ENCODE measurements at regions not wholly inside any gene's neighbourhood (a gene's known extent, or its start where the extent isn't known, plus 50 kb on each side); places are given as distances from the start of the nearest gene placed in this dataset.

DNA sequence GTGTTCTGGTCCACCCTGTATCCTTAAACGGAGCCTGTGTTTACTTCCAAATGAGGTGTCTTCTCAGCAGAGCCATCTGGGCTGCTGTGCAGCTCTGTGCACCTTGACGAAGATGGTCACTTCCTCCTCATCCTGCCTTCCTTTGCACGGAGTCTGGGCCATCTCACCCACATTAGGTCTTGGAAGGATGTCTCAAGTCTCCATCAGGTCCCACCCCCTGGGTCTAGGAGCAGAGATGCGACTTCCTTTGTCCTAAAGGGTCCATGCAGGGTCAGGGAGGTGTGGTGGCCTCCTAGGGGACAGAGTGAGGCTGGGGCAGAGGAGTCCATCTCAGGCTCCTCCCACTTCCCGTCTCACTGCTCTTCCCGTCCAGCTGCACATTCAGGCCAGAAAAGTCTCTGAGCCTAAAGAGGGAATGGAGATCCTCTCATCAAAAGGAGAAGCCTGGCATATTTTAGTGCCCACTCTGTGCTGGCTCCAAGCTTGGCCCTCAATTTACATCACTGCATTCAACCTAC is 209.2 kb downstream of the MATN1 start:
- TF ChIP-seq, protein P1, sequence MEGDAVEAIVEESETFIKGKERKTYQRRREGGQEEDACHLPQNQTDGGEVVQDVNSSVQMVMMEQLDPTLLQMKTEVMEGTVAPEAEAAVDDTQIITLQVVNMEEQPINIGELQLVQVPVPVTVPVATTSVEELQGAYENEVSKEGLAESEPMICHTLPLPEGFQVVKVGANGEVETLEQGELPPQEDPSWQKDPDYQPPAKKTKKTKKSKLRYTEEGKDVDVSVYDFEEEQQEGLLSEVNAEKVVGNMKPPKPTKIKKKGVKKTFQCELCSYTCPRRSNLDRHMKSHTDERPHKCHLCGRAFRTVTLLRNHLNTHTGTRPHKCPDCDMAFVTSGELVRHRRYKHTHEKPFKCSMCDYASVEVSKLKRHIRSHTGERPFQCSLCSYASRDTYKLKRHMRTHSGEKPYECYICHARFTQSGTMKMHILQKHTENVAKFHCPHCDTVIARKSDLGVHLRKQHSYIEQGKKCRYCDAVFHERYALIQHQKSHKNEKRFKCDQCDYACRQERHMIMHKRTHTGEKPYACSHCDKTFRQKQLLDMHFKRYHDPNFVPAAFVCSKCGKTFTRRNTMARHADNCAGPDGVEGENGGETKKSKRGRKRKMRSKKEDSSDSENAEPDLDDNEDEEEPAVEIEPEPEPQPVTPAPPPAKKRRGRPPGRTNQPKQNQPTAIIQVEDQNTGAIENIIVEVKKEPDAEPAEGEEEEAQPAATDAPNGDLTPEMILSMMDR (conservative IDR thresholded peaks at IDR 0.05; ENCODE audit: low read depth, low read length): no peak

DNA sequence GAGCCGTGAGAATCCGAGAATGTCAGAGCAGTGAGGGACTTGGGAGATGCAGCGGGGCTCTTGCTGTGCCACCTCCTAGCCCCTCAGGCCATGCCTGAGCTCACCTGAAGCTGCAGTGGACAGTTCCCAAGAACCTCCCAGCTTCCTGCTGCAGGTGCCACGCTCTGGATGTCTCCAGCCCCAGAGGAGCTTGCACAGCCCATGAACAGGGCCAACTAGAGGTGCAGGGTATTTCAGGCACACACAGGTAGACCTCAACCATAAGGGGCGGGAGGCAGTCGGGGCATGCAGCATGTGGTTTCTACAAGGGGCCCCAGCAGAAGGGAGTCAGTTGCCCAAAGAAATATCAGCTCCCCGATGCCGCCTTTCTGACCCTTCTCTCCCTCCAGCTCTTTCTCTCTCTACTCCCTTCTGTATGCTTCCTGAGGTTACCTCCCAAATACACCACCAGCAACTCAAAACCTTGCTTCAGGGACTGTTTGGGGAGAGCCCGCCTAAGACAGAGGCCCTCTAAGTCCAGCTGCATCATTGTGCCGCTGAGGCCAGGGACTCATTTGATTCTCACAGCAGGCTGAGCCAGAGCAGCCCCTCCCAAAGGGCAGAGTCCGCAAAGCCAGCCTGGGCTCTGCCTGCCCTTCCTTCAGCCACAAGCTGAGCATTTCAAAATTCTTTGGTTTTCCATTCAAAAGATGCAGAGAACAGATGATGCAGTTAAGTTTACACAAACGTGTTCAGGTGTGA is 209.8 kb downstream of the MATN1 start:
- TF ChIP-seq, protein P1 (conservative IDR thresholded peaks at IDR 0.05; ENCODE audit: low read depth, low read length): no peak
- H3K4me3 ChIP-seq (ENCODE audit: low read depth, low read length): no peak overlapping the region
- DNase-seq (ENCODE audit: low read depth): no peak

More for the DNA sequence above, 209.2 kb downstream of the MATN1 start:
- H3K4me3 ChIP-seq (ENCODE audit: low read depth, low read length): no peak overlapping the region
- no peak for DNase-seq (ENCODE audit: low read depth)

DNA sequence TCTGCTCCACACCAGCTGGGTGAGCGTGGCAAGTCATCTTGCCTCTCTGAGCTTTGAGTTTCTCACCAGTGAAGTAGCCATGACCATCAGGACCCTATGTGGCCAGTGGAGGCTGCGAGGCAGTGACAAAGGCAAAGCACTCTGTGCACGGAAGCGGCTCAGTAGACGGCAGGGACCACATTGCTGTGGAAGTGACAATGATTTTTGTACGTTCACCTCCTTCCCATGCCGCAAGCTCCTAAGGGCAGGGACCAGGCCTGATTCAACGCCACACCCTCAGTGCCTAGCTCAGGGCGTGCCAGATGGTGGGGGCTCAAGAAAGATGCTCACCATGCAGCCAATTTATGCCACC is 210.5 kb downstream of the MATN1 start:
- TF ChIP-seq, protein P1 (conservative IDR thresholded peaks at IDR 0.05; ENCODE audit: low read depth, low read length): no peak

DNA sequence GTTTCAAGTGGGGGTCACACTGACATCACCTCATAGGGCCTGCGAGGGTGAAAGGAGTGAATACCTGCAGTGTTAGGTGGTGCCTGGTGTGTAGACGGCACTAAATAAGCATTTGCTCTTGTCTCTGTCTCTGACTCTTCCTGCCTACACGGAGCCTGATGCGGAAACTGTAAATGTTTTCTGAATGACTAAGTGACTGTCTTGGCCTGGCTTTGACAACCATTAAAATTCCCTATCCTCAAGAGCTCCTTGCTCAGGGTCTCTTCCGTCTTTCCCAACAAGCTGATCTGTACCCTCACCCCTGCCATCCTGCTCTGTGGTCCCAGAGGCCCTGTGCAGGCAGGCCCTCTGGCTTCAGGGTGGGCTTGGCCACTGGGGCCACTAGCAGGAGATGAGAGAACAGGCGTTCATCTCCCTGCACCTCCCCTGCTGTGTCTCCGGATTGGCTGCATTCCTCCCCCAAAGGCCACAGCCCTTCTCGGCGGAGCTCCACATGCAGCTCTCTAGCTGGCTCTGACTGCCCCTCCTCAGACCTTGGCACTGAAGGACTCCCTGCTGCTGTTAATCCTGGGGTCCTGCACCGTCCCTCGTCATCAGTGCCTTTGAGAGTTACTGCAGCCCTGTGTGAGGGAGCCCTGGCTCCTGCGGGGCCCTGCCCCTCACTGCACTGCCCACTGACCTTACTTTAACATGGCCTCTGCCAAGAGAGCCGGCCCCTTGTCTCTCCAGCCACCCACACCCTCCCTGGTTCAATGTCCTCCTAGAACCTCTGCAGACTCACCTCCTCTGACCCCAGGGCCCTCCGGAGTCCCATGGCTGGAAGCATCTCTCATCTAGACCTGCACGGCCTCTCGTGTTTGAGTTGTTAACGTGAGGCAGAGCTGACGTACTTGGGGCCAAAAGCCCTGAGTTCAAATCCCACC is 211.1 kb downstream of the MATN1 start:
- no peak for DNase-seq (ENCODE audit: low read depth)
- TF ChIP-seq, protein P1 (conservative IDR thresholded peaks at IDR 0.05; ENCODE audit: low read depth, low read length): no peak
- no peak overlapping the region for H3K4me3 ChIP-seq (ENCODE audit: low read depth, low read length)

More for the DNA sequence above, 210.5 kb downstream of the MATN1 start:
- no peak overlapping the region for H3K4me3 ChIP-seq (ENCODE audit: low read depth, low read length)
- no peak for DNase-seq (ENCODE audit: low read depth)

DNA sequence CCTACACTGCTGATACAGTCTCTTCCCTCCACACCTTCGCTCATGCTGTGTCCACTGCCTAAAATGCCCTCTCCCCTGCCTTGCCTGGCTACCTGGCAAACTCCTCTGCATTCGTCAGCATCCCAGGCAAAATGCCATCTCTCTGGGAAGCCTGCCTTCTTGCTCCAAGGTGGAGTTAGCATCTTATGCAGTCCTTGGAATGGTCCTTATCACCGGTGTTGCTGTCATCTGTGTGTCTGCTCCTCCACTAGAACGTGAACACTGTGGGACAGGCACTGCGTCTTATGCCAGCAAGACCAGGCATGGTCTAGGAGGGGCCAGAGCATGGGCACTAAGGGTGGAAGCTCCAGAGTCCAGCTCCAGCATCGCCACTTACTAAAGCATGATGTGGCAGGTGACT is 211.8 kb downstream of the MATN1 start:
- DNase-seq (ENCODE audit: low read depth): no peak
- TF ChIP-seq, protein P1 (conservative IDR thresholded peaks at IDR 0.05; ENCODE audit: low read depth, low read length): no peak
- no peak overlapping the region for H3K4me3 ChIP-seq (ENCODE audit: low read depth, low read length)

DNA sequence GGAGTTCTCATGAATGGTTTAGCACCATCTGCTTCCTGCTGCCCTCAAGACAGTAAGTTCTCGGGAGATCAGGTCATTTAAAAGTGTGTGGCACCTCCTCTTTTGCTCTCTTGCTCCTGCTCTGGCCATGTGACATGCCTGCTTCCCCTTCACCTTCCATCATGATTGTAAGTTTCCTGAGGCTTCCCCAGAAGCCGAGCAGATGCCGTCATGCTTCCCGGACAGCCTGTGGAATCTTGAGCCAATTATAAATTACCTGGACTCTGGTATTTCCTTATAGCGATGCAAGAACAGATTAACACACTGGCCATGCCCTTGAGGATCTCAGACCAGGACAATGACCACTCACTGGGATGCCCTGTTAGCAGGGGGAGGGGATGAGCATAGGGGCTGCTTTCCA is 212.3 kb downstream of the MATN1 start:
- no peak overlapping the region for H3K4me3 ChIP-seq (ENCODE audit: low read depth, low read length)
- no peak for DNase-seq (ENCODE audit: low read depth)
- TF ChIP-seq, protein P1 (conservative IDR thresholded peaks at IDR 0.05; ENCODE audit: low read depth, low read length): no peak

All from epithelial cell of proximal tubule (primary cell).